ELR (cell line): ENCODE measurements at regions not wholly inside any gene's neighbourhood (a gene's known extent, or its start where the extent isn't known, plus 50 kb on each side); places are given as distances from the start of the nearest gene placed in this dataset.
"Not testable (repeated sequence)": the region's sequence is repeated elsewhere in the genome, so short reads cannot be mapped to it uniquely, and the experiment has no call there.

ENCODE experiments used
- DNase-seq: peaks from one replicate; pipeline ENCODE4 v3.0.0-alpha.2; 2015; ENCODE audit warnings: low read depth

DNA sequence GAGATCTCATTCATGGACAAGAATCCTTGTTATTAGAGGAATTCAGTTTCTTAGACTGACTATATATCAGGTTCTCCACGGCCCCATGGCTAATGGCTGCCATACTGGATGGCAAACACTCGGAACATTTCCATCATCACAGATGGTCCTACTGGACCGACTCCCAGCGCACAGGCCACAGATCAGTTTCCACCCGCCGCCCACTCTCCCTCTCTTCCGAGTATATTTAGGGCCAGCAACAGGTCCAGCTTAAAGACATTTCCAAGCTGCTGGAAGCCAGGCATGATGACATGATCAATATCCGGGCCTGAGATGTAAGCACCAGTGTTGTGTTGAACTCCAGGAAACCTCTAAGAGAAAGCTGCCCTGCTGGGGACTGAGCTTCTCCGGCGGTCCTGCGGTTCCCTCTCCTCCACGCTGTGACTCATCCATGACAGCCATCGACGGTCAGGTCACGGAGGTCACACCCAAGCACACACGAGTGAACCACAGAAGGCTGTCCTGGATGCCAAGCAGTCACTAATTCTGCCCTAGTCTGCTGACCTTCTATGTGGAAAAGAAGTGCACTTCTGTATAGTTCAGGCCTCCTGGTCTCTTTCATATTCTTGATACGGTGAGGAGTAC, 64.4 kb upstream of the LPCAT1 start:
- DNase-seq, result not testable (repeated sequence)

DNA sequence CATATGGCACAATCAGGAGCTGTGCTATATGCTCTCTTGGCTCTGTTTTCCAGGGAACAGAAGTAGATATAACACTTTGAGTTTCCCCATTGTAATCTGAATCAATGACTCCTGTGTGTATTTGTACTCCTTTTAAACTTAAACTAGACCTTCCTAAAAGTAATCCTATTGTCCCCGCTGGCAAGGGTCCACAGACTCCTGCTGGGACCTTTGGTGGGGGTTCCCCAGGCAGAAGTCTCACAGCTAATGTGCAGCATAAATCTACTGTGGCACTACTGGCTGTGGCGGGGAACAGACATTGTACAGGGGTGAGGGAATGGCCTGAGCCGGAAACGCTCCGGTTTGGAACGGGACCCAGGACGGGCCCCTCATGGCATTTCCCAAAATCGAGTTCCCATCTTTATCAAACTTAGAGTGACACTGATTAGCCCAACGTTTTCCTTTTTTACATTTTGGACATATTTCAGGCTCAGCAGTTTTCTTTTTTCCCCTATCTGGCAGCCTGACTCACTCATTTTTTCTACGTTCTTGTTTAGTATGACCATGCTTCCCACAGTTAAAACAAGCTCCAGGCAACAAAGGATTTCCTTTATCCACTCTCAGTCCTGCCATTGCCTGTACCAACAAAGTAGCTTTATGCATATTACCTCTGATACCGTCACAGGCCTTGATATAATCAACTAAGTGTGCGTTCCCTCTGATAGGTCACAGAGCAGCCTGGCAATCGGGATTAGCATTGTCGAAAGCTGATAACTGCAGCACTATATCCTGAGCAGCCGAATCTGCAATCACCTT, 59.5 kb upstream of the LPCAT1 start:
- not testable (repeated sequence) for DNase-seq

DNA sequence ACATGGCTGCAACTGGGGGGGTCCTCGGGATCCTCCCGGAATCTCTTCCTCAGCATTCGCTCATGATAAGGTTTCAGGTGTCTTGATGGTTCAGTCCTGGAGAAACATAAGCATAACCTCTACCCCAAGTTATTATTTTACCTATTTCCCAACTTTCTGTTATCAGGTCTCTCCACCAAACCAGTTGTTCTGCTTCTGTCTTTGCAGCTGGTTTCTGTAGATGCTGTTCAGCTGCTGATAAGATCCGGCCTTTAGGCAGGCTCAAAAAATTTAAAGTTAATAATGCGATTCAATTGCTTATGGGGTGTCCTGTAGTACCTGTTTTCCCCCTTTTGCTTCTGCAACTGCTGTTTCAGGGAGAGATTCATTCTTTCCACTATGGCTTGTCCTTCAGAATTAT, 55.6 kb upstream of the LPCAT1 start:
- DNase-seq, result not testable (repeated sequence)

DNA sequence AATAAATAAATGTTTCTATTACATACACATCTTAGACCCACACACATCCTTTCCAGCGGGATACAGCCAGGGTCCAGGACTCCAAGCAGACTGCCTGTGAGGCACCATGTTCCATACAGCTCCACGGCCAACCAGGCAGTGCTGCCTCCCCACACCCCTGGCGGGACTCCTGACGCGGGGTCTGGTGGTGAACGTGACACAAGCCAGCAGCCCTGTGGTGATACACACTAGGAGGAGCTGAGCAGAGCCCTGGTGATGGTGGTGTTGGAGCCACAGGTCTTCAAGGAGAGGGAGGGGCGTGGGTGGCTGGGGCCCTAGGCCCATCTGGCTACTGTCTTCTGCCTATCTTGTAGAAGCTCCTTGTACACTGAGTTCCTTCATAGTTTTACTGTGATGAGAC, 53.1 kb upstream of the LPCAT1 start:
- not testable (repeated sequence) for DNase-seq

DNA sequence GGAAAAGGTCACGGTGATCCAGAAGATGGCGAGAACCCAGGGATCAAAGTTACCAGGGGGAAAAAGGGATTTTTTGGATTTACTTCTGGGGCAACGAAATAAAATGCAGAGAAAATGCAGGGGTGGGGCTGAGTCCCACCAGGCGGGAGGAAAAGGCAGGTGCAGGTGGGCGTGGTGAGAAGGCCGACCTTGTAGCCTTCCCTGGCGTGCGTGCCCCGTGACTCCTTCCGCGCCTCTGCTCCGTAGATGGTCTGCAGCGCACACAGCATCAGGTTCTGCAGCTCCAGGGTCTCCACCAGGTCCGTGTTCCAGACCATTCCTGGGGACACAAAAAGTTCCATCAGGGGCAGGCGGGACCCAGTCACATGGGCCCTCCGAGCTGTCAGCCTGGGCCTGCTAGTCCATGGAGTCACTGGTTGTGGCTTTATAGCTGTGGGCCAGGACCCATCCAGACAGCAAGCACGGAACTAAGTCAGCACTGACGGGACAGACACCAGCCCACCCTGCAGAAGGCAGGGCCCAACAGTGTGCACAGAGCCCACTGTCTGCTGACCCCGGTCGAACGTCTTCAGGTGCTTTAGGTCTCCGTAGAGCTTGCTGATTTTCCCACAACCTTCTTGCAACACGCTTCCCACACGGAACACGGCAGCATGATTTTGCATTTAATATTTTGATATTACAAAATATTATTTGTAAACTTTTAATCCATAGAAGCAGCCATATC, 52.4 kb upstream of the LPCAT1 start:
- DNase-seq, result not testable (repeated sequence)

DNA sequence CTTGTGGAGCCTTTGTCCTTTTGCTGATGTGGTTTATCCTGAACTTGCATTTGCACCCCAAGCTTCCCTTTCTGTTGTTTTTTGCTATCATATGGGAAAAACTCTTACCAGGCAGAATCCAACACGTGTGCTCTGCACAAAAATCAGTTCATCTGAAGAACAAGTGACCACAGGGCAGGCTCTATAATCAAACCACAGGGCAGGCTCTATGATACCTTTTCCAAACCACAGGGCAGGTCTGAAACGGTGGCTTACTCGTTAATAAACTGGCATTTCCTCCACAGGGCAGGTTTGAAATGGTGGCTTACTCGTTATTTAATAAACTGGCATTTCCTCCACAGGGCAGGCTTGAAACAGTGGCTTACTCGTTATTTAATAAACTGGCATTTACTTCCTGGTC, 51.7 kb upstream of the LPCAT1 start:
- DNase-seq, result not testable (repeated sequence)

DNA sequence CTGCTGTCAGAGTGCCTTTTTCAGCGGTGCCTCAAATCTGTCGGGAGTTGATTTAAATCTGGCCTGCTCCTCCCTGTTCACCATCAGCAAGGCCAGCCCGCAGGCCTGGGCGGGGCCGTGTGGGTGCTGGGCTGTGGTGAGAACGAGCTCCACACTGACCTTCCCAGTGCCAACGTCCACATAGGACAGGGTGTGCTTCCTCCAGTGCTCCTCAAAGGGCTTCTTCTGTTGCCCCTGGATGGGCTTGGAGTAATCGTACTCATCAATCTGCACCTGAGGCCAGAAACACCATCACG, 50.2 kb upstream of the LPCAT1 start:
- DNase-seq, result not testable (repeated sequence)

DNA sequence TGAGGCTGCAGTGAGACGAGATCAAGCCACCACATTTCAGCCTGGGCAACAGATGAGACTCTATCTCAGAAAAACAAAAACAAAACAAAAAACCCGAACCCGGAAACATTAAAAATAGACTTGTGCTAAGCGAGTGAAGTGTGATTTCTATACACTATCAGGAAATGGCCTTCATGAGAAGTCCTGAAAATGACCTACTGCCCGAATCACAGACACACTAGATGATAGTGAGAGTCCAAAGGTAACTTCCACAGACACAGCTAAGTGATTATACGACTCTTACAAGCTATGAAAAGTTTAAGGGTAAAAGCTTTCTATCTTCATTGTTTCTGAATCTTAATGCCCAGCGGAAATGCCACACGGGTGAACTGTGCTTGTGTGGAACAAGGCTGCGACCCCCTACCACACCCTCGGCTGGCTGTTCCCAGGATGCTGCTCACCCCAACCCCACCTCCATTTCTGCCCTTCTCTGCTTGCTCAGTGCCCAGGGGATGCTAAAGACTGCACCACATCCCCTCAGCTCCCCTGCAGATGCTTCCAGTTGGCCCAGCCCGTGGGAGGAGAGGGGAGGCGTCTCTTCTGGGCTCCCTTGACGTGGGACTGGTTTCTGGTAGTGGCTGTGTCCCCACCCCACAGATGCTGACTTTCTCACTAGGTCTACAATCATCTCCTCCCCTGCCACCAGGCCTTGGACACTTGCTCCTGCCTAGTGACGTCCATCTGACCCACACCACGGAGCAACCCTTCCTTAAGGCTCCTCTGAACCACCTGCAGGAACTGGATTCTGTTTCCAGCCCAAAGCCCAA, 49.7 kb upstream of the LPCAT1 start:
- DNase-seq, result not testable (repeated sequence)
